HG03432 (cell line): ENCODE measurements at regions not wholly inside any gene's neighbourhood (a gene's known extent, or its start where the extent isn't known, plus 50 kb on each side); places are given as distances from the start of the nearest gene placed in this dataset.
"Not testable (repeated sequence)": the region's sequence is repeated elsewhere in the genome, so short reads cannot be mapped to it uniquely, and the experiment has no call there.

ENCODE experiments used
- ATAC-seq: cut with Tn5 transposase; IDR thresholded peaks from one replicate; pipeline ENCODE4 v1.9.1; 2021; ENCODE audit warnings: mild to moderate bottlenecking, moderate library complexity; ENCODE audit not compliant: unreplicated experiment

DNA sequence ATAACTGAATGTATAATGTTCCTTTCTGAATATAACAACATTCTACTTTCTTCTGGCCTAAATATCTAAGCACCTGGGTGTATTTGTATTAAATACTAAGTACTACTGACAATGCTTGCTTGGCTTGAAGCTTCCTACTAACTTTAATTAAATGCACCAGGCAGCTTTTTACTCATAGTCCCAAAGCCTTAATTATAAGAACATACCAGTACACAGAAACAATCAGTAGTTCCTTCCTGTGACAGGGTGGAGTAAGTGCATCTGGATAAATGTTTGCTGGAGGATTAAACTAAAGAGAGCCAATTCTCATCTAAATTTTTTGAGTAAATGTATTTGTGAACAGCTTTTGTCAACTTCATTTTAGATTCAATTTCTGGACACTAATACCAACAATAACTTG lies 558.6 kb upstream of the SEMA6A start:
- ATAC-seq = no peak

DNA sequence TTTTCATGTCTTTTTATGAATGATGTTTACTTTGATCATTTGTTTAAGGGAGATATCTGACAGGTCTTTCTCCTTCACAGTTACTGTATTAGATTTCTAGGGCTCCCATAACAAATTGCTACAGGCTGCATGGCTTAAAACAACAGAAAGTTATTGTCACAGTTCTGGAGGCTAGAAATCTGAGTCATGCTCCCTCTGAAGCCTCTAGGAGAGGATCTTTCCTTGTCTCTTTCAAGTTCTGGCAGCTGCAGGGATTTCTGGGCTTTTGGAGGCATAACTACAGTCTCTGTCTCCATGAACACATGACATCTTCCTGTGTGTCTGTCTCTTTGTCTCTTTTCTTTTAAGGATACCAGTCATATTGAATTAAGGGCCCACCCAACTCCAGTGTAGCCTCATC lies 557.3 kb upstream of the SEMA6A start:
- no peak for ATAC-seq

DNA sequence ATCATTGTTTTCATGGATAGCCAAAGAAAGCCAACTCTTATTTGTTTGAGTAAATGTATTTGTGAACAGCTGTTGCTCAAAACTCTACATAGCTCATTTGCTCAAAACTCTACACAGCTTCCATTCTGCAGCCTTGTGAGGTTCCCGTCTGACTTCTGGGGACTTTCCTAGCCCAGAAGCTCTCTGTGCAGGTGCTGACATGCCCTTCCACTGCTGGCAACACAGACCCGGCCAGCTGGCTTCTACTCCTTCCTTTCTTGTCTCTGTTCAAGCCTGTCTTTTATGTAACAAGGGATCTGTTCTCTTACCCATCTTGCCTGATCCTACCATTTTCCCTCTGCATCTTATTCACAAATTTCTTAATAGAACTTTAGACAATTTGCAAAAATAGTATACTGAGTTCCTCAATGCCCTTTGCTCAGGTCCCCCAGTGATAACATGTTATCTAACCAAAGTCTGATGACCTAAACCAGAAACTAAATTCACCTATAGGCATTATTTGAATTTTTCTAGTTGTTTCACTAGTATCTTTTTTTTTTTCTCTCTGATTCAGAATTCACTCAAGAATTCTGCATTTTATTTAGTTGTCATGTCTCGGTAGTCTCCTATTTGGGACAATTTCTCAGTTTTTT lies 556.5 kb upstream of the SEMA6A start:
- ATAC-seq = peak; percentile 98

- ATAC-seq = no peak
These were observed 543.9 kb upstream of the SEMA6A start for GRCh38 chr5:117118499-117118898.

GRCh38 chr5:117117314-117117713 lies 542.7 kb upstream of the SEMA6A start:
- not testable (repeated sequence) for ATAC-seq

- ATAC-seq = no peak
These were observed 535.9 kb upstream of the SEMA6A start for GRCh38 chr5:117110548-117110947.

- ATAC-seq = no peak
These were observed 533.2 kb upstream of the SEMA6A start for GRCh38 chr5:117107859-117108258.

GRCh38 chr5:117103703-117104102 lies 529.1 kb upstream of the SEMA6A start:
- no peak for ATAC-seq

DNA sequence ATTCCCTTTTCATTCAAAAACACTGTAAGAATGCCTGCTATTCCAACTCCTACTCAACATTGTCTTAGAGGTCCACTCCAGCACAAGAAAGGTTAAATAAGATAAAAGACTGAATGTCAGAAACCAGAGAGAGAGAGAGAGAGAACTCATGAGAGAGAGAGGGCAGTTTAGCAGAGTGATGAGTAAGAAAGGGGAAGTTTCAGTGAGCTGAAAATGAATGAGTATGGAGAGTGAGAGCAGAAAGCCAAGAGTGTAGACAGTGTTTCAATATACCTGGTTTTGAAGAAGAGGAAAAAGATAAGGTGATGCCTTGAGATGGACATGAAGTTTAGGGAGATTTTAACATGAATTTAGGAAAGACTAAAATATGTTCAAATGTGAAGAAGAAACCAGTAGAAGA lies 528.0 kb upstream of the SEMA6A start:
- peak; percentile 84 for ATAC-seq

DNA sequence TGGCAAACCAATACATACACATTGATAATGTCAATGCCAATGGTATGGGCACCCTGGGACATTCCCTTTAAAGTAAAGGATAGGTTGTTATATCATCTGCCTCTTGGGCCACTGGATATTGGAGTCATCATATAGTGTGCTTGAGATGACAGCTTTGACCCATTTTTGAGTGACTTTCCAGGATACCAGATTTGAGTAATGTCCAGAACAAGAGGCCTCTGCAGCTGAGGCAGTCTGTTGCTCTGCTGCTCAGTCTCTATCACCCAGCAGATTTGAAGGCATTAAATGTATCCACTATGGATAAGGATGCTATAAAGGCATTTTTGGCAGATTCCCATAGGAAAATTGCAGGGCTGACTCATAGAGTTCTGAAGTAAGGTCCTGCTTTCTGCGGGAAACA lies 525.6 kb upstream of the SEMA6A start:
- no peak for ATAC-seq

- no peak for ATAC-seq
These were observed 523.5 kb upstream of the SEMA6A start for GRCh38 chr5:117098094-117098493.

- ATAC-seq = no peak
These were observed 521.0 kb upstream of the SEMA6A start for GRCh38 chr5:117095346-117096332.

DNA sequence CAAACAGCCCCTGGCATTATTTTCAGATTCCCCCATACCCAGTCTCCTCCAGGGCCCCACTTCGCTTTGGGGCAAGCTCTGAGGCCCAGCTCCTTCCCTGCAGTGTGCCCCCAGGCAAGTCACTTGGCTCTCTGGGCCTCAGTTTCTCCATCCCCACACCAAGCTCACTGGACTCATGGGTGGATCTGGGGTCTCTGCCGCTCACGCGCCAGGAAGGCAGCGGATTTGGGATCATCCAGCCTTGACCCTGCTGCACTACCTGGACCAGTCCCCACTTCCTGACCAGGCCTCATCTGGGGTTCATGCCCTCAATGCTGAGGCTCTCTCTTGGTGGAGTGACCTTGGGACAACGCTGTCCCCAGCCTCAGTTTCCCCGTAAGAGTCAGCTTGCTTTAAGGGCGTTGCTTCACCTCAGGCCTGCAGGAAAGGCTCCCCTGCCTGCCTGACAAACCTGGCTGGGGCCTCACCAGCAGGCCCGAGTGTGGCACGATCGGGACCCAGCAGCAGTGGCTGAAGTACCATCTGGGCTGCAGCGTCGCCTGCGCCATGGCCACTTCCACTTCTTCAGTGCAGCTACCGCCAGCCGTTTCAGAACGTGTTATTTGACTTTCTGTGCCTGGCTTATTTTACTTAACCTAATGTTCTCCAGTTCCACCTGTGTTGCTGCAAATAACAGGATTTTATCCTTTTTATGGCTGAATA lies 519.6 kb upstream of the SEMA6A start:
- no peak for ATAC-seq

DNA sequence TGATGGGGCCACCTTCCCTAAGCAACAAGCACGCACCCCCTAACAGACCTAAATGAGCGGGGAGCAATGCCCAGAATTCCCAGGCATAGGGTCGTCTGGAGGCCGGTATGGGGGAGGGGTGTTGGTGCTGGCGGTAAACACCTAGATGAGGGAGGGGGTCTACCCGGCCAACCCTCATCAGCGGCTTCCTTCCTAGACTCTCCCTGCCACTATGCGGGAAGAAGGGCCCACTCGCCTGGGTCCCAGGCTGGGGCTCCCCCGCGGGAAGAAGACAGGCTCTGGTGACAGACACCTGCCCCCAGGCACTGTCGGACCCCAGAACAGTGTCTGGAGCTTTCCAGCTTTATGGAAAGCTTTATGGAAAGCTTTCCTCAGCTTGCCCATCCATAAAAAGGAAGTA lies 519.0 kb upstream of the SEMA6A start:
- ATAC-seq = no peak

DNA sequence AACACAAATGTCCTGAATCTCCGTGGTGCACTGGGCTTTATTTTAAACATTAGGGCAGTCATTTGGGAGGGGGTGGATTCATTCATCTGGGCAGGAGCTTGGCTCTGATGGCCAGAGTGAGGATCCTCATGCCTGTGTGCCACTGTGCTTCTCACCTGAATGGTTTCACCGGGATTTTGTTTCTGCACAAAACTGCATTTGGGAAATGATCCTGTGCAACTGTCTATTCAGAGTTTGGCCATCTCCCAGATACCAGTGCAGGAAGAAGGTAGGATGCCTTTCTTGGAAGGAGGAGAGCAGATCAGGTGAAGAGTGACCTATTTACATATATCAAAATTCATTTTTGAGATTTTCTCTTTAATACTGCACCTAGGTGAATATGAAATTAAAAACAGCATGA lies 514.4 kb upstream of the SEMA6A start:
- no peak for ATAC-seq

- ATAC-seq = no peak
These were observed 513.6 kb upstream of the SEMA6A start for GRCh38 chr5:117088176-117088575.

DNA sequence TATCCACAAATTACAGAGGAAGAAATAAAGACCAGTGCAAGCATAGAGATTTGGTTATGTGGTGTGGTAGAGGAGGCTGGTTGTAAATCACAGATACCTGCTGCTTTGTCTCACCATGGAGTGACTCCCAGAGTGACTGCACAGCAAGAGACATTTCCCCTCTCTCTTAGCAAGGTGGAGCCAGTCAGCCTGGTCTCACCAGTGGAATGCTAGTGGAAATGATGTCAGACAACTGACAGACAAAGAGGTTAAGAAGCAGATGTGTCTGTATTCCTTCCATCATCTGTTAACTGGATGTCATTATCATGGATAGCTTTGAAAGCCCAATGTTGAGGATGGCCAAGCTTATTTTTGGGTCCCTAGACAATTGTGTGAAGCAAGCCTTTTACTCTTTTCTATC lies 509.4 kb upstream of the SEMA6A start:
- ATAC-seq = no peak

DNA sequence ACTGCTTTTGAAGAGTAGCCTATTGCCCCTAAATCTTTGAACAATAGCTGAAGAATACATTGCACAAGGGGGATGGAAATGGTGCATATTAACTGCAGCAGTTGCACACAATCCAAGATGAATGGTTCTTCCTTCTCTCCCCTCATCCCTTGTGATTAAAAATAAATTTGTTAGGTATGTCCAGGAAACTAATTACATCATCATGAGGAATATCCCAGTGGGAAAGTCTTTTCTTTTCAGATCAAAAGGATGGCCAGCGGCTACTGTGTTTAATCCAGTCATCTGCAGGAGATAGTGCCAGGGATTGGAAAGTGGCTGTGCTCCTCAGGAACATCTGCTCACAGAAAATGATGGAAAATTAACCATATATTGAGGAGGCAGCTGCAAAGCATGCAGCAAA lies 508.4 kb upstream of the SEMA6A start:
- ATAC-seq = no peak

DNA sequence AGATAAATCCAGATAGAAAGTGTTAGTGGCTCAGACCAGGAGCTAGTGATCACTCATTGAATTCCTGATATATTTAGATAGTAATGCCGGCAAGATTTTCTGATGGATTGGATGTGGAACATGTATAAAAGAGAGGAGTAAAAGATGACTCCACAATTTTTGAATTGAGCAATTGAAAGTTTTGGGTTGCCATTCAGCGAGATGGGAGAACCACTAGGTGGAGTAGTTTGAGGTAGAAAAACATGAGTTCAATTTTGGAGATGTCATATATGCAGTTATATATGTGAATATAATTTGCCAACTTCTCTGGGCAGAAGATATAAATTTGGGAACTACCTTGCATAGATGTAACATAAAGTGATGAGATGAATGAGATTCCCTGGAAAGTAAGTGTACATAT lies 502.5 kb upstream of the SEMA6A start:
- no peak for ATAC-seq

GRCh38 chr5:117072439-117072838 lies 497.8 kb upstream of the SEMA6A start:
- ATAC-seq = no peak

DNA sequence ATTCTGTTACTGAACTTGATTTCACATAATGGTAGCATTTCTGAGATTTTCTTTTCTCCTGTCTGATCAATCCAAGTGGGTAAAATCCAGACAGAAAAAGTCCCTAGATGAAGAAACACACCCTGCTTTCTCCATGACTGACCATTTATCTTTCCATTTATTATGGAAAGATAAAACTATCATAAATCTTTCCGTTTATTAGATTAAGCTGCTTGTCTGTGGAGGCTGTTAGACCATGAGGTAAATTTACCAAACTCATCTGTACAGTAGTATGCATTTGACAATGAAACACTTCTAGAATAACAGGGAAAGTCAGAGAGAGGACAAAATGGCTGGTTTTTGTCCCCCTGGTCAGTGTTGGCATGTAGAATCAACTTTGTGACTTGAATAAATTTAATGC lies 491.2 kb upstream of the SEMA6A start:
- no peak for ATAC-seq

GRCh38 chr5:117065161-117065560 lies 490.5 kb upstream of the SEMA6A start:
- no peak for ATAC-seq
